DND-41 (cell line): ENCODE measurements at regions not wholly inside any gene's neighbourhood (a gene's known extent, or its start where the extent isn't known, plus 50 kb on each side); places are given as distances from the start of the nearest gene placed in this dataset.

ENCODE experiments used
- ATAC-seq: fragments of 200-7000 bp; cut with Tn5 transposase; 3 replicates; pipeline ENCODE4 v1.9.1; 2021; ENCODE audit warnings: low read depth; ENCODE audit not compliant: insufficient read depth
- DNase-seq: peaks from one replicate; pipeline ENCODE4 v3.0.0-alpha.2; 2020
- H2AFZ ChIP-seq: 2 replicates; pipeline ENCODE4 v1.6.0; 2012; ENCODE audit warnings: low read depth, low read length
- H3K27ac ChIP-seq: 2 replicates; pipeline ENCODE4 v1.5.1; 2012; ENCODE audit warnings: low read length, inconsistent platforms
- H3K27me3 ChIP-seq: fragments of 200-600 bp; sonication (generic); 2 replicates; pipeline ENCODE4 v1.6.0; 2012; ENCODE audit warnings: low read length, mild to moderate bottlenecking, inconsistent platforms; ENCODE audit not compliant: insufficient read depth, poor library complexity
- H3K36me3 ChIP-seq: 2 replicates; pipeline ENCODE4 v1.5.1; 2012; ENCODE audit warnings: low read length, inconsistent platforms; ENCODE audit not compliant: insufficient read depth
- H3K4me1 ChIP-seq: 2 replicates; pipeline ENCODE4 v1.5.1; 2012; ENCODE audit warnings: mild to moderate bottlenecking, low read length; ENCODE audit not compliant: insufficient read depth
- H3K4me2 ChIP-seq: 2 replicates; pipeline ENCODE4 v1.6.0; 2012; ENCODE audit warnings: mild to moderate bottlenecking, moderate library complexity, low read length, inconsistent platforms; ENCODE audit not compliant: insufficient read depth
- H3K4me3 ChIP-seq, 2 experiments: fragments of 200-600 bp in 1 of 2; shearing (Covaris generic) in 1 of 2; 2 replicates each; pipeline ENCODE4 v1.5.1; 2012 to 2016; ENCODE audit warnings: inconsistent platforms in 2 of 2, low read length in 2 of 2, mild to moderate bottlenecking in 2 of 2, low read depth in 1 of 2, moderate library complexity in 1 of 2
- H3K79me2 ChIP-seq: 2 replicates; pipeline ENCODE4 v1.6.0; 2012; ENCODE audit warnings: low read length, inconsistent platforms; ENCODE audit not compliant: insufficient read depth
- H3K9ac ChIP-seq: 2 replicates; pipeline ENCODE4 v1.6.0; 2012; ENCODE audit warnings: low read depth, mild to moderate bottlenecking, inconsistent platforms, low read length, moderate library complexity
- H3K9me3 ChIP-seq: 2 replicates; pipeline ENCODE4 v1.5.1; 2012; ENCODE audit warnings: low read length, moderate library complexity, mild to moderate bottlenecking, inconsistent platforms; ENCODE audit not compliant: insufficient read depth, severe bottlenecking
- H4K20me1 ChIP-seq: 2 replicates; pipeline ENCODE4 v1.6.0; 2012; ENCODE audit warnings: low read length; ENCODE audit not compliant: insufficient read depth
- CTCF ChIP-seq: IDR thresholded peaks from 2 replicates; pipeline ENCODE4 v1.5.1; 2012; ENCODE audit warnings: borderline replicate concordance, low read length, moderate library complexity, mild to moderate bottlenecking; ENCODE audit not compliant: poor library complexity, severe bottlenecking; ENCODE audit errors: extremely low read depth
- EZH2 ChIP-seq: IDR thresholded peaks from 3 replicates; pipeline ENCODE4 v1.6.1; 2012; ENCODE audit warnings: borderline replicate concordance, low read depth, mild to moderate bottlenecking, moderate library complexity, low read length, inconsistent platforms; ENCODE audit not compliant: severe bottlenecking

- Histone ChIP-seq H3K9me3 (no peaks in the 10 kb centered on the region), H3K79me2 (peaks cover 6% of the 10 kb centered on the region), H3K4me1 (peaks cover 93% of the 10 kb centered on the region), H3K4me3 (peak overlapping the region in 1 of 2 experiments; percentile 47; a peak in 2 of 4 replicates), H3K36me3 (no peaks in the 10 kb centered on the region), H3K27ac (peak overlapping the region; percentile 99), H2AFZ (no peak overlapping the region), H4K20me1 (no peaks in the 10 kb centered on the region), H3K27me3 (no peaks in the 10 kb centered on the region), H3K4me2 (peak overlapping the region; percentile 61), H3K9ac (peak overlapping the region; percentile 66)
- TF ChIP-seq EZH2 (no peak), CTCF (peak; percentile 20)
- DNase-seq (peak; percentile 83), ATAC-seq (peak; percentile 46)
These were observed 205.1 kb downstream of the ARL4C start for GRCh38 chr2:234291765-234292204.

GRCh38 chr2:234290671-234291070 lies 206.2 kb downstream of the ARL4C start:
- H3K27ac ChIP-seq, result peak overlapping the region; percentile 99

GRCh38 chr2:234289834-234290590 lies 206.9 kb downstream of the ARL4C start:
- Histone ChIP-seq H3K9ac (peak overlapping the region; percentile 66), H3K4me2 (peak overlapping the region; percentile 61), H3K36me3 (no peaks in the 10 kb centered on the region), H3K79me2 (peaks cover 6% of the 10 kb centered on the region), H3K9me3 (no peaks in the 10 kb centered on the region), H3K4me3 (peak overlapping the region in 1 of 2 experiments; percentile 41; a peak in 1 of 4 replicates), H3K4me1 (peaks cover 92% of the 10 kb centered on the region), H2AFZ (peak overlapping the region; percentile 49; the same call in 1 of the 2 replicates), H4K20me1 (no peaks in the 10 kb centered on the region), H3K27ac (peak overlapping the region; percentile 99), H3K27me3 (no peaks in the 10 kb centered on the region)
- peak; percentile 17; the same call in 2 of the 3 replicates for ATAC-seq
- TF ChIP-seq CTCF (no peak), EZH2 (no peak)
- DNase-seq, result peak; percentile 66

More at GRCh38 chr2:234290671-234291070, 206.2 kb downstream of the ARL4C start:
- Histone ChIP-seq H3K36me3 (no peaks in the 10 kb centered on the region), H3K4me1 (peaks cover 93% of the 10 kb centered on the region), H3K27me3 (no peaks in the 10 kb centered on the region), H2AFZ (peak overlapping the region; percentile 49; the same call in 1 of the 2 replicates), H3K4me3 (peak overlapping the region in 1 of 2 experiments; percentile 47; a peak in 1 of 4 replicates), H3K79me2 (peaks cover 6% of the 10 kb centered on the region), H3K9ac (peak overlapping the region; percentile 66), H3K4me2 (peak overlapping the region; percentile 61), H4K20me1 (no peaks in the 10 kb centered on the region), H3K9me3 (no peaks in the 10 kb centered on the region)
- DNase-seq (peak; percentile 93), ATAC-seq (peak; percentile 72)
- TF ChIP-seq CTCF, result peak; percentile 47
- TF ChIP-seq EZH2, result no peak
